Breast epithelium (tissue), 4 donors: ENCODE measurements at regions not wholly inside any gene's neighbourhood (a gene's known extent, or its start where the extent isn't known, plus 50 kb on each side); places are given as distances from the start of the nearest gene placed in this dataset.
"Not testable (repeated sequence)": the region's sequence is repeated elsewhere in the genome, so short reads cannot be mapped to it uniquely, and the experiment has no call there.

Source experiments
- DNase-seq, 2 donors: peaks; one replicate each; pipeline ENCODE4 v3.0.0-alpha.2; 2019; ENCODE audit warnings: low spot score in 2 of 2
- H3K27ac ChIP-seq, 2 donors: fragments of 200-600 bp; sonication (generic) in 1 of 2; one replicate each; pipeline ENCODE4 v1.5.1; 2016 to 2019; ENCODE audit warnings: mild to moderate bottlenecking in 1 of 2
- H3K27me3 ChIP-seq, 2 donors: fragments of 200-600 bp; sonication (generic) in 1 of 2; one replicate each; pipeline versions ENCODE4 v1.5.1 to v1.6.0; 2017 to 2019; ENCODE audit warnings: control low read depth in 1 of 2, mild to moderate bottlenecking in 1 of 2
- H3K36me3 ChIP-seq: fragments of 200-600 bp; one replicate; pipeline ENCODE4 v1.5.1; 2019
- H3K4me1 ChIP-seq, 2 donors: fragments of 200-600 bp; sonication (generic); one replicate each; pipeline ENCODE4 v1.5.1; 2016 to 2019; ENCODE audit warnings: control low read depth in 1 of 2
- H3K4me3 ChIP-seq, 3 donors: fragments of 200-600 bp; sonication (generic); 1 replicate in 2 of 3; 2 replicates in 1 of 3; pipeline ENCODE4 v1.5.1; 2016 to 2019; ENCODE audit warnings: mild to moderate bottlenecking in 3 of 3, moderate library complexity in 2 of 3
- H3K9me3 ChIP-seq, 2 donors: fragments of 200-600 bp; sonication (generic) in 1 of 2; one replicate each; pipeline ENCODE4 v1.5.1; 2016 to 2019; ENCODE audit warnings: control low read depth in 1 of 2
- POLR2A ChIP-seq: fragments of 450-650 bp; IDR thresholded peaks from one replicate; pipeline ENCODE4 v1.6.1; 2016; ENCODE audit warnings: antibody characterized with exemption, mild to moderate bottlenecking, moderate library complexity
- POLR2AphosphoS5 ChIP-seq, 3 donors: sonication (generic); formaldehyde crosslinking; IDR thresholded peaks; one replicate each; pipeline ENCODE4 v1.6.1; 2017; ENCODE audit warnings: antibody characterized with exemption in 3 of 3
- intact Hi-C: fragments of 100-400 bp; cut with DNase I; formaldehyde crosslinking; loops from one replicate; pipeline ENCODE4 v1.15.1; 2023; ENCODE audit warnings: low total_unique reads
- TF ChIP-seq, protein P1 (sequence below), 3 donors: fragments of 450-650 bp; IDR thresholded peaks; one replicate each; pipeline ENCODE4 v1.5.1; 2016 to 2017; ENCODE audit warnings: antibody characterized with exemption in 3 of 3, mild to moderate bottlenecking in 3 of 3, moderate library complexity in 3 of 3

DNA sequence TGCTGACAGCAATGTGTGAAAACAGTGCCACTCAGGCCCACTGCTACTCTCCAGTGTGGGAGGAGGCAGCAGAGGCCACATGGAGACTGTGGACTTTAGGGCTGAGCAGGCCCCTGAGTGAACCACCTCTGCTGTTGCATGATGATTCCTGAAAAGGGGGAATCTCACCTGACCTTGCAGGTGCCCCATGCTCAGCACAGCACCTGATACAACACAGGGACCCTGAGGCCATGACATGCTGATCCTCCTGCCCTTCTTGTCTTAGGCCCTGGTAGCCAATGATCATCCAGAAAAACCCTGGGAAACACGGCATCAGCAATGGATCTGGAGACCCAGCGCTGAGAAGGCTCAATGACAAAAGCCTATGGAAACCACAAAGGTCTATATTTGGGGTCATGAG, 446.8 kb upstream of the MYT1L start:
- Histone ChIP-seq H3K36me3 (no peaks in the 10 kb centered on the region), H3K9me3 (peaks cover 0 to 4% of the 10 kb centered on the region in 2 donors), H3K4me3 (no peak overlapping the region), H3K27ac (no peak overlapping the region), H3K27me3 (no peaks in the 10 kb centered on the region), H3K4me1 (no peaks in the 10 kb centered on the region)
- intact Hi-C loops, result no loop called here
- TF ChIP-seq, protein P1, sequence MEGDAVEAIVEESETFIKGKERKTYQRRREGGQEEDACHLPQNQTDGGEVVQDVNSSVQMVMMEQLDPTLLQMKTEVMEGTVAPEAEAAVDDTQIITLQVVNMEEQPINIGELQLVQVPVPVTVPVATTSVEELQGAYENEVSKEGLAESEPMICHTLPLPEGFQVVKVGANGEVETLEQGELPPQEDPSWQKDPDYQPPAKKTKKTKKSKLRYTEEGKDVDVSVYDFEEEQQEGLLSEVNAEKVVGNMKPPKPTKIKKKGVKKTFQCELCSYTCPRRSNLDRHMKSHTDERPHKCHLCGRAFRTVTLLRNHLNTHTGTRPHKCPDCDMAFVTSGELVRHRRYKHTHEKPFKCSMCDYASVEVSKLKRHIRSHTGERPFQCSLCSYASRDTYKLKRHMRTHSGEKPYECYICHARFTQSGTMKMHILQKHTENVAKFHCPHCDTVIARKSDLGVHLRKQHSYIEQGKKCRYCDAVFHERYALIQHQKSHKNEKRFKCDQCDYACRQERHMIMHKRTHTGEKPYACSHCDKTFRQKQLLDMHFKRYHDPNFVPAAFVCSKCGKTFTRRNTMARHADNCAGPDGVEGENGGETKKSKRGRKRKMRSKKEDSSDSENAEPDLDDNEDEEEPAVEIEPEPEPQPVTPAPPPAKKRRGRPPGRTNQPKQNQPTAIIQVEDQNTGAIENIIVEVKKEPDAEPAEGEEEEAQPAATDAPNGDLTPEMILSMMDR (IDR thresholded peaks at IDR 0.05), result no peak
- TF ChIP-seq POLR2AphosphoS5 (IDR thresholded peaks at IDR 0.05) (no peak), POLR2A (no peak)
- no peak for DNase-seq

DNA sequence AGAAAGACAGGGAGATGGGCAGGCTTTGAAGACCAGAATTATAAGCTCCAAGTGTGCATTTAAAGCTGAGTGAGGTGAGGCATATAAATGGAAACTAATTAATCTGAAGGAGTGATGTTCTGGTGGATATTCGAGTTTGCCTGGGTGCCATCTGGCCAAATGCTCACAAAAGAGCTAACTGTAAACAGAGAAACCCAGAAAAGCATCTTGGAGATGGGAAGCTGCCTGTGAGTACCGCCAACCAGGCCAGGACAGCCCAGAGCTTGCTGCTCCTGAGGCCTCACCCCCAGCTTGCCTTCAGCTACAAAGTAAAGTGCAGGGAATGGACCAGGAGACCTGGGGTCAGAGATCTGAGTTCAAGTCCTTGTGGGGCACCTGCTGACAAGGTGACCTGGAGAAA, 446.1 kb upstream of the MYT1L start:
- Histone ChIP-seq H3K27me3 (no peaks in the 10 kb centered on the region), H3K27ac (no peak overlapping the region), H3K9me3 (peaks cover 0 to 4% of the 10 kb centered on the region in 2 donors), H3K4me3 (no peak overlapping the region), H3K36me3 (no peaks in the 10 kb centered on the region), H3K4me1 (no peaks in the 10 kb centered on the region)
- intact Hi-C loops, result no loop called here
- no peak for DNase-seq
- TF ChIP-seq POLR2AphosphoS5 (IDR thresholded peaks at IDR 0.05) (no peak), POLR2A (no peak)
- TF ChIP-seq, protein P1 (IDR thresholded peaks at IDR 0.05), result no peak

DNA sequence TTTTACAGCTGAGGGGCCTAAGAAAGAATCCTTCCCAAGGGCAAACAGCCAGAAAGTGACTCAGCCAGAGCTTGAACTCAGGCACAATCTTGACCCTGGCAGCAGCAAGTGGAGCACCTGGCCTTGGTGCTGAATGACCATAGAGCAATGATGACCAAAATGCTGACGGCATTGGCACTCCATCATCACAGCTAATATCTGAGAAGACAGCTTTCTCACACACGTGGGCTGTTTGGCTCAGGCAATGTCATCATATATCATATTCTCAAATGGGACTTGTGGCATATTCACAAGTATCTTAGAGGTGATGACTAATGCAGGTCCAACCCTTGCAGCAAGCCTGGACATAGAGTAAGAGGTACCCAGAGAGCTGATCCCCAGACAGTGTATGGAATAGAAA, 443.9 kb upstream of the MYT1L start:
- H3K9me3 ChIP-seq, result peaks cover 0 to 4% of the 10 kb centered on the region in 2 donors
- H3K27me3 ChIP-seq, result no peaks in the 10 kb centered on the region
- H3K4me3 ChIP-seq, result no peak overlapping the region
- no peaks in the 10 kb centered on the region for H3K4me1 ChIP-seq
- H3K27ac ChIP-seq, result no peak overlapping the region
- DNase-seq, result no peak
- intact Hi-C loops, result no loop called here
- TF ChIP-seq, protein P1 (IDR thresholded peaks at IDR 0.05), result no peak
- TF ChIP-seq POLR2A (no peak), POLR2AphosphoS5 (IDR thresholded peaks at IDR 0.05) (no peak)
- H3K36me3 ChIP-seq, result no peaks in the 10 kb centered on the region

DNA sequence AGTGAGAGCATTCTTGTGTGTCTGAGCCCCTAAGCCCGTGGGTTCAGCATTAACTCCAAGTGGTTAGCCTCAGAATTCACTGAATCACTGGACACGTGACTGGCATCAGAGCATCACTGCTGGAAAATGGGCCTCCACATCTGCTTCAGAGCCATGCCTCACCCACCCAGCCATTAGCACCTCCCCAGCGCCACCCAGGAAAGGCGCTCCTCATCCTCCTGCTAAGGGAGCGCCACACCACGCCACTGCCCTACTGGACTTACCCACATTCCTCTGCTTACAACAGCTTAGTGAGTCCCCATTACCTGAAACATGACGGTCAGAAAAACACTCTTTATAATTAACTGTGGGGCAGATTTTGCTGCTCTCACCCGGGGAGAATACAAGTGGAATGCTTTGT, 442.6 kb upstream of the MYT1L start:
- no peak for DNase-seq
- H3K4me1 ChIP-seq, result no peaks in the 10 kb centered on the region
- H3K4me3 ChIP-seq, result no peak overlapping the region
- no peaks in the 10 kb centered on the region for H3K27me3 ChIP-seq
- H3K27ac ChIP-seq, result no peak overlapping the region
- H3K9me3 ChIP-seq, result no peaks in the 10 kb centered on the region
- TF ChIP-seq, protein P1 (IDR thresholded peaks at IDR 0.05), result no peak
- no peak for TF ChIP-seq POLR2AphosphoS5 (IDR thresholded peaks at IDR 0.05)
- no peak for TF ChIP-seq POLR2A
- no peaks in the 10 kb centered on the region for H3K36me3 ChIP-seq
- intact Hi-C loops, result no loop called here

DNA sequence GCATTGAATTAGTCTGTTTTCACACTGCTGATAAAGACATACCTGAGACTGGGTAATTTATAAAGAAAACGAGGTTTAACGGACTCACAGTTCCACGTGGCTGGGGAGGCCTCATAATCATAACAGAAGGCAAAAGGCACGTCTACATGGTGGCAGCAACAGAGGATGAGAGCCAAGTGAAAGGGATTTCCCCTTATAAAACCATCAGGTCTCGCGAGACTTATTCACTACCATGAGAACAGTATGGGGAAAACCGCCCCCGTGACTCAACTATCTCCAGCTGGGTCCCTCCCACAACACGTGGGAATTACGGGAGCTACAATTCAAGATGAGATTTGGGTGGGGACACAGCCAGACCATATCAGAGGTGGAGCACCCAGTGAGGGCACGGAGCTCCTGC, 442.0 kb upstream of the MYT1L start:
- H3K4me1 ChIP-seq, H3K4me3 ChIP-seq, H3K27me3 ChIP-seq, DNase-seq, H3K36me3 ChIP-seq, intact Hi-C loops, H3K27ac ChIP-seq, H3K9me3 ChIP-seq: not testable (repeated sequence)

DNA sequence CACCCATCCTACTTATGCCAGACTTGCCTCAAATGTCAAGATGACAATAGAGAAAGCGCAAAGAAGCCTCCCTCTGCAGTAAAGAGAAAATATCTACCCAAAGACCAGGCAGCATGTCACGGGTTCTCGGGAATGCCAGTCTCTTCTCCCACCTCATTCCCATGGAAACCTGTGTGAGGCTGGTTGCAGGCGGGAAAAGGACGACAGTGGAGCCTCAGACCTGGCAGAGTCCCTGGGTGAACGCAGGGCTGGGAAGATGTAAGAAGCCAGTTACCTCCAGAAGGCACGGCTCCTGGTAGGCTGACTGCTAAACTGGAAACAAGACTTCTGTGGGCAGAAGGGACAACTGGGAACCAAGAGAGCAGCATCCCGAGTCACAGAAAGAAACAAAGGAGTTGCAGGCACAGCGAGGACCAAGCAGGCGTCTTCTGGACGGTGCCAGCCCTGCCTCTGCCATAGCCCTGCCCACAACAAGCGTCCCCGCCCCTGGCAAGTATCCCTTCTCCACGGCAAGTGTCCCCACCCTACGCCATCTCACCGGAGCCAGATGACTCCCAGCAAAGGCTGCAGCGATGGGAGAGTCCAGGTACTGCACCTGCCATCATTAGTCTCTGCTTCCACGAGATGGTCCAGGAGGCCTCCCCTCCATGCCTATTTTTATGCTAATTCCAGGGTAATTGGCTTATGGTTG, 440.8 kb upstream of the MYT1L start:
- DNase-seq, result no peak
- H3K9me3 ChIP-seq, result no peaks in the 10 kb centered on the region
- intact Hi-C loops, result no loop called here

More for the DNA sequence above, 440.8 kb upstream of the MYT1L start:
- TF ChIP-seq, protein P1 (IDR thresholded peaks at IDR 0.05), result no peak
- no peak for TF ChIP-seq POLR2AphosphoS5 (IDR thresholded peaks at IDR 0.05)
- TF ChIP-seq POLR2A, result no peak
- Histone ChIP-seq H3K36me3 (no peaks in the 10 kb centered on the region), H3K4me3 (no peak overlapping the region), H3K27me3 (no peaks in the 10 kb centered on the region), H3K4me1 (no peaks in the 10 kb centered on the region), H3K27ac (no peak overlapping the region)
